ENCODE measurements at regions not wholly inside any gene's neighbourhood (a gene's known extent, or its start where the extent isn't known, plus 50 kb on each side); places are given as distances from the start of the nearest gene placed in this dataset.
"Not testable (repeated sequence)": the region's sequence is repeated elsewhere in the genome, so short reads cannot be mapped to it uniquely, and the experiment has no call there.

DNA sequence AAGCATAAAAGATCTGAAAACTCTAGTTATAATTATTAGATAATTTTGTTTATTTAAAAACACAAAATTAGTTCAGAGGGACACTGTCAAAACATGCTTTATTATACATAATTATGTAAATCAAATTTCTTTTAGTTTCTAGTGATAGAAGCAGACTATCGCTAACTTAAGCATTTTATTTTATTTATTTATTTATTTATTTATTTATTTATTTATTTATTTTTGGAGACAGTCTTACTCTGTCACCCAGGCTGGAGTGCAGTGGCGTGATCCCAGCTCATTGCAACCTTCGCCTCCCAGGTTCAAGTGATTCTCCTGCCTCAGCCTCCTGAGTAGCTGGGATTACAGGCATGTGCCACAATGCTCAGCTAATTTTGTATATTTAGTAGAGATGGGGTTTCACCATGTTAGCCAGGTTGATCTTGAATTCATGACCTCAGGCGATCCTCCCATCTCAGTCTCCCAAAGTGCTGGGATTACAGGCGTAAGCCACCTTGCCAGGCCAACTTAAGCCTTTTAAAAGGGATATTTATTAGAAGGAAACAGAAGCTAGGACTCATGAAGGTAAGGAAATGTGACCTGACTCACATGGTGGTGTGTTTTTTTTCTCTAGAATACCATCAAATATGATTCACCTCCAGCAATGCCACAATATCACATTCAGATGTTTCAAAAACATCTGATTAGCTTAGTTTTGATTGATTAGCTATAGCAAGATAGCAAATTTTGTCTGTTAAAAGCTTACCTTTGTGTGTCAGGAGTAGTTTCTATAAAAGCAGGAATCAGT lies 1357.4 kb upstream of the ADGRL4 start:
- no peaks in the 10 kb centered on the region for H3K4me1 ChIP-seq (ENCODE audit: insufficient read depth, low read length)
- H3K9ac ChIP-seq (ENCODE audit: low read length), result no peak overlapping the region
- no peaks in the 10 kb centered on the region for H3K36me3 ChIP-seq (ENCODE audit: insufficient read depth, low read length)
- no peaks in the 10 kb centered on the region for H3K9me3 ChIP-seq (ENCODE audit: low read length)
- H3K27ac ChIP-seq (ENCODE audit: low read depth, low read length), result no peak overlapping the region
- no peak overlapping the region for H3K4me3 ChIP-seq (ENCODE audit: low read depth in 1 of 2, low read length in 2 of 2)
- no peaks in the 10 kb centered on the region for H3K27me3 ChIP-seq (ENCODE audit: control insufficient read depth in 1 of 2, insufficient read depth in 2 of 2, low read length in 2 of 2)

GRCh38 chr1:80359666-80360065 lies 1353.1 kb upstream of the ADGRL4 start:
- no peaks in the 10 kb centered on the region for H3K36me3 ChIP-seq (ENCODE audit: insufficient read depth, low read length)
- H3K4me1 ChIP-seq (ENCODE audit: insufficient read depth, low read length), result no peaks in the 10 kb centered on the region
- no peak overlapping the region for H3K4me3 ChIP-seq (ENCODE audit: low read depth in 1 of 2, low read length in 2 of 2)
- no peak overlapping the region for H3K27ac ChIP-seq (ENCODE audit: low read depth, low read length)
- no peak overlapping the region for H3K9ac ChIP-seq (ENCODE audit: low read length)
- no peaks in the 10 kb centered on the region for H3K27me3 ChIP-seq (ENCODE audit: control insufficient read depth in 1 of 2, insufficient read depth in 2 of 2, low read length in 2 of 2)
- no peaks in the 10 kb centered on the region for H3K9me3 ChIP-seq (ENCODE audit: low read length)

- Histone ChIP-seq H3K36me3 (ENCODE audit: insufficient read depth, low read length) (no peaks in the 10 kb centered on the region), H3K9me3 (ENCODE audit: low read length) (no peaks in the 10 kb centered on the region), H3K4me3 (ENCODE audit: low read depth in 1 of 2, low read length in 2 of 2) (no peak overlapping the region), H3K9ac (ENCODE audit: low read length) (no peak overlapping the region), H3K27me3 (ENCODE audit: control insufficient read depth in 1 of 2, insufficient read depth in 2 of 2, low read length in 2 of 2) (no peaks in the 10 kb centered on the region), H3K27ac (ENCODE audit: low read depth, low read length) (no peak overlapping the region), H3K4me1 (ENCODE audit: insufficient read depth, low read length) (no peaks in the 10 kb centered on the region)
These were observed 1342.7 kb upstream of the ADGRL4 start for GRCh38 chr1:80349218-80349617.

DNA sequence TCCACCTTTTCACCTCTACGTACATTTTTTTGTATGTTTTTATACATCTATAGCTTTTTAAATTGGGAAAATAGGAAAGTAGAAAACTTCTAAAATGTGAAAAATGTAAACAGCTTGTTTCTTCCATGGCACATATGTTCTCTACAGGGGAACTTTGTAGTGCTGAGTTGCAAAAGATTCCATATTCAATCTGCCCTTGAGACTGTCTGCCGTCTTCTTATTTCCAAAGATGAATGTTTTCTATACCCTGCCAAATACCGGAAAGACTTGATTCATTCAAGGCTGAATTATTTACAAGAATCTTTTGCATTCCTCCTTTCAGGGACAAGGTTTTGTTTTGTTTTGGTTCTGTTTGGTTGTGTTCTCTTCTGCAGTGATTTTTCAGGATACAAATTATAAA lies 1334.5 kb upstream of the ADGRL4 start:
- no peaks in the 10 kb centered on the region for H3K36me3 ChIP-seq (ENCODE audit: insufficient read depth, low read length)
- H3K9ac ChIP-seq (ENCODE audit: low read length), result no peak overlapping the region
- H3K4me3 ChIP-seq (ENCODE audit: low read depth in 1 of 2, low read length in 2 of 2), result no peak overlapping the region
- H3K27ac ChIP-seq (ENCODE audit: low read depth, low read length), result no peak overlapping the region
- no peaks in the 10 kb centered on the region for H3K9me3 ChIP-seq (ENCODE audit: low read length)
- no peaks in the 10 kb centered on the region for H3K4me1 ChIP-seq (ENCODE audit: insufficient read depth, low read length)
- H3K27me3 ChIP-seq (ENCODE audit: control insufficient read depth in 1 of 2, insufficient read depth in 2 of 2, low read length in 2 of 2), result no peaks in the 10 kb centered on the region

DNA sequence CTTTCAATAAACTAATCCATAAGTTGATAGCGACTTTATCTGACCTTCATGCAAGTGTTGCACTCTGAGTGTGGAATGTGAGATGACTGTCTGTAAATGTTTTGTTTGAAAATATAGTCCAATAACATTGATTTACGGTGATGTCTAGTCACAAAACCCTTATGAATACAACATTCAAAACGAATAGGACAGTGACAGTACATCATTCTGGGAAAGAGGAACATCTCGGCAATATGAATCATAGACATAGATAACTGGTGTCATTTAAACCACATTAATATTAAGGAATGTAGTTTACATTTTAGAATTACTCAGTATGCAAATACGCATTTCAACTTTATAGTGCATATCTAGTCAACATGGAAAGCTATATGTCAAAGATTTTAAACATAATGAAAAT lies 1311.6 kb upstream of the ADGRL4 start:
- no peak overlapping the region for H3K4me3 ChIP-seq (ENCODE audit: low read depth in 1 of 2, low read length in 2 of 2)
- no peak overlapping the region for H3K27ac ChIP-seq (ENCODE audit: low read depth, low read length)
- H3K9me3 ChIP-seq (ENCODE audit: low read length), result no peaks in the 10 kb centered on the region
- H3K4me1 ChIP-seq (ENCODE audit: insufficient read depth, low read length), result no peaks in the 10 kb centered on the region
- H3K36me3 ChIP-seq (ENCODE audit: insufficient read depth, low read length), result no peaks in the 10 kb centered on the region
- no peak overlapping the region for H3K9ac ChIP-seq (ENCODE audit: low read length)
- H3K27me3 ChIP-seq (ENCODE audit: control insufficient read depth in 1 of 2, insufficient read depth in 2 of 2, low read length in 2 of 2), result no peaks in the 10 kb centered on the region

DNA sequence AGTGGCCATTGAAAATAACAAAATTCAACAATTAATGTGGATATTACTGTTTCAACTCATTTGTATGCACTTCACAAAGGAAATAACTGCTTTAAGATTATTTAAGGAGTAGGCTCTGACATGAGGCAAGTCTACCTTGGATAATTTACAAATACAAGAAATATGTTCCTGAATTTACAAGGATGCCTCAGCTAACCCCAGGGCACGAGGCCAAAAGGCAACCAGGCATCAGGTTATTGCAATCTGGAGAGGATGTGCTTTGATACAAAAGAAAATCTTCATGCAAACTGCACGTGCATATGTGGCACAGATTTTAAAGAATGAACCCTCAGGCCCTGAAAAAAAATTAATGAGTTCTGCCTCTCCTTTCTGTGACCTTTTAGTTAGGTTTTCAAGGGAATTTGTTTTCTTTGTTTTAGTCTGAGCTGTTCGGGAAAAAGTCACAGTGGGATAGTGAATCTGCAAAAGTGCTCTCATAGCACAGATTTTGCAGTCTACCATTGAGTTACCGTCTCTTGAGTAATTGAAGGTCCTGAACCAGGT lies 1304.2 kb upstream of the ADGRL4 start:
- no peaks in the 10 kb centered on the region for H3K36me3 ChIP-seq (ENCODE audit: insufficient read depth, low read length)
- no peak overlapping the region for H3K4me3 ChIP-seq (ENCODE audit: low read depth in 1 of 2, low read length in 2 of 2)
- H3K9ac ChIP-seq (ENCODE audit: low read length), result no peak overlapping the region
- H3K9me3 ChIP-seq (ENCODE audit: low read length), result no peaks in the 10 kb centered on the region
- no peaks in the 10 kb centered on the region for H3K4me1 ChIP-seq (ENCODE audit: insufficient read depth, low read length)
- no peaks in the 10 kb centered on the region for H3K27me3 ChIP-seq (ENCODE audit: control insufficient read depth in 1 of 2, insufficient read depth in 2 of 2, low read length in 2 of 2)
- H3K27ac ChIP-seq (ENCODE audit: low read depth, low read length), result no peak overlapping the region

DNA sequence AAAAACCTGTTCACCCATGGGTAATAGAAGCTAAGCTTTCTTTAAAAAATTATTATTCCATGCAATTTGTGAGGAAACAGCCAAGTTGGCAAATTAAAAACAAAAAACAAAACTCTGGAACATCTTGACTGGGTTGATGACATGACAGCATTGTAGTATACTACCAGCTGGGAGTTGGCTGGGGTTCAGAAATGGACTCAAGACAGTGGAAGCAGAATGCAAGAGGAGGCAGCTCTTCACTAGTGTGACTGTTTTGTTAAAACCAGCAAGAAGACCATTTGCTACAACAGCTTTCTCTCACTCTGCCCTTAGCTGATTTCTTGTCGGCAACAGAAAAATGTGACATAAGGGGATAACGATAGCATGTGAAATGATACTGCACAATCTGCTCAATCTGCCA lies 1298.9 kb upstream of the ADGRL4 start:
- no peaks in the 10 kb centered on the region for H3K36me3 ChIP-seq (ENCODE audit: insufficient read depth, low read length)
- no peaks in the 10 kb centered on the region for H3K4me1 ChIP-seq (ENCODE audit: insufficient read depth, low read length)
- no peak overlapping the region for H3K9ac ChIP-seq (ENCODE audit: low read length)
- H3K4me3 ChIP-seq (ENCODE audit: low read depth in 1 of 2, low read length in 2 of 2), result no peak overlapping the region
- H3K27me3 ChIP-seq (ENCODE audit: control insufficient read depth in 1 of 2, insufficient read depth in 2 of 2, low read length in 2 of 2), result no peaks in the 10 kb centered on the region
- H3K27ac ChIP-seq (ENCODE audit: low read depth, low read length), result no peak overlapping the region
- no peaks in the 10 kb centered on the region for H3K9me3 ChIP-seq (ENCODE audit: low read length)

GRCh38 chr1:80293818-80294217 lies 1287.3 kb upstream of the ADGRL4 start:
- no peak overlapping the region for H3K9ac ChIP-seq (ENCODE audit: low read length)
- H3K27ac ChIP-seq (ENCODE audit: low read depth, low read length), result no peak overlapping the region
- H3K9me3 ChIP-seq (ENCODE audit: low read length), result no peaks in the 10 kb centered on the region
- no peaks in the 10 kb centered on the region for H3K36me3 ChIP-seq (ENCODE audit: insufficient read depth, low read length)
- H3K4me1 ChIP-seq (ENCODE audit: insufficient read depth, low read length), result no peaks in the 10 kb centered on the region
- no peaks in the 10 kb centered on the region for H3K27me3 ChIP-seq (ENCODE audit: control insufficient read depth in 1 of 2, insufficient read depth in 2 of 2, low read length in 2 of 2)
- no peak overlapping the region for H3K4me3 ChIP-seq (ENCODE audit: low read depth in 1 of 2, low read length in 2 of 2)

DNA sequence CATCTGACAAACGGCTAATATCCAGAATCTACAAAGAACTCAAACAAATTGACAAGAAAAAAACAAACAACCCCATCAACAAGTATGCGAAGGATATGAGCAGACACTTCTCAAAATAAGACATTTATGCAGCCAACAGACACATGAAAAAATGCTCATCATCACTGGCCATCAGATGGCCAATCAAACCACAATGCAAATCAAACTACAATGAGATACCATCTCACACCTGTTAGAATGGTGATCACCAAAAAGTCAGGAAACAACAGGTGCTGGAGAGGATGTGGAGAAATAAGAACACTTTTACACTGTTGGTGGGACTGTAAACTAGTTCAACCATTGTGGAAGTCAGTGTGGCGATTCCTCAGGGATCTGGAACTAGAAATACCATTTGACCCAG lies 1282.2 kb upstream of the ADGRL4 start:
- H3K4me1 ChIP-seq (ENCODE audit: insufficient read depth, low read length); H3K9ac ChIP-seq (ENCODE audit: low read length); H3K9me3 ChIP-seq (ENCODE audit: low read length): not testable (repeated sequence)

GRCh38 chr1:80282536-80282935 lies 1276.0 kb upstream of the ADGRL4 start:
- no peak overlapping the region for H3K9ac ChIP-seq (ENCODE audit: low read length)
- H3K36me3 ChIP-seq (ENCODE audit: insufficient read depth, low read length), result no peaks in the 10 kb centered on the region
- no peaks in the 10 kb centered on the region for H3K27me3 ChIP-seq (ENCODE audit: control insufficient read depth in 1 of 2, insufficient read depth in 2 of 2, low read length in 2 of 2)
- no peak overlapping the region for H3K27ac ChIP-seq (ENCODE audit: low read depth, low read length)
- no peaks in the 10 kb centered on the region for H3K9me3 ChIP-seq (ENCODE audit: low read length)
- H3K4me3 ChIP-seq (ENCODE audit: low read depth in 1 of 2, low read length in 2 of 2), result no peak overlapping the region
- H3K4me1 ChIP-seq (ENCODE audit: insufficient read depth, low read length), result no peaks in the 10 kb centered on the region

More for the DNA sequence above, 1282.2 kb upstream of the ADGRL4 start:
- not testable (repeated sequence) for H3K36me3 ChIP-seq (ENCODE audit: insufficient read depth, low read length); H3K27ac ChIP-seq (ENCODE audit: low read depth, low read length); H3K4me3 ChIP-seq (ENCODE audit: low read depth in 1 of 2, low read length in 2 of 2); H3K27me3 ChIP-seq (ENCODE audit: control insufficient read depth in 1 of 2, insufficient read depth in 2 of 2, low read length in 2 of 2)

DNA sequence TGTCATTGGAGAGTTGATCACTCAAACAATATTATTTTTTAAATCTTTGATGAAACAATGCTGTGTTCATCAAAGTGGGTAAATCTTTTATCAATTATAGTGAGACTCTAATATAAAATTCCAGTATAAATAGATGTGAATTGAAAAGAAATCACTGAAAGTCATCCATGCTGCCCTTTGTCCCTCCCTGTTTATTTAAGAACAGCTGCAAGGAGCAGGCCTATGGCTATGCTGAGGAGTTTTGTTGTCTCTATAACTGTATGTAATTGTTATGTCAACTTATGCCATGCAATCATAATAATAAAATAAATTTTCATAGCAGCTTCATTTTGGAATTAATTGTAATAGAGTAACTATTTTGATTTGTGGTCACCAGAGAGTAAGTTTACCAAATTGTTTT lies 1272.4 kb upstream of the ADGRL4 start:
- no peaks in the 10 kb centered on the region for H3K36me3 ChIP-seq (ENCODE audit: insufficient read depth, low read length)
- no peaks in the 10 kb centered on the region for H3K27me3 ChIP-seq (ENCODE audit: control insufficient read depth in 1 of 2, insufficient read depth in 2 of 2, low read length in 2 of 2)
- H3K4me1 ChIP-seq (ENCODE audit: insufficient read depth, low read length), result no peaks in the 10 kb centered on the region
- no peak overlapping the region for H3K9ac ChIP-seq (ENCODE audit: low read length)
- H3K27ac ChIP-seq (ENCODE audit: low read depth, low read length), result no peak overlapping the region
- H3K9me3 ChIP-seq (ENCODE audit: low read length), result no peaks in the 10 kb centered on the region
- H3K4me3 ChIP-seq (ENCODE audit: low read depth in 1 of 2, low read length in 2 of 2), result no peak overlapping the region

DNA sequence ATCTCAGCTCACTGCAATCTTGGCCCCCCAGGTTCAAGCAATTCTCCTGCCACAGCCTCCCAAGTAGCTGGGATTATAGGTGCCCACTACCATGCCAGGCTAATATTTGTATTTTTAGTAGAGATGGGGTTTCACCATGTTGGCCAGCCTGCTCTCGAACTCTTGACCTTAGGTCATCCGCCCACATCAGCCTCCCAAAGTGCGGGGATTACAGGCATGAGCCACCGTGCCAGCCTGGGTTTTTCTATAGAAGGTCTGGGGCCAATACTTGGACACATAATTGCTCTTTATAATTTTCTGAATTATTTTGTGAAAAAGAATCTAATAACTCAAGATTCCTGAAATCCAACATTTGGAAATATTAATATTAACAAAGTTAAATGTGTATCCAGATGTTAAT lies 1267.7 kb upstream of the ADGRL4 start:
- H3K27ac ChIP-seq (ENCODE audit: low read depth, low read length), result no peak overlapping the region
- H3K4me1 ChIP-seq (ENCODE audit: insufficient read depth, low read length), result no peaks in the 10 kb centered on the region
- H3K4me3 ChIP-seq (ENCODE audit: low read depth in 1 of 2, low read length in 2 of 2), result no peak overlapping the region
- H3K9me3 ChIP-seq (ENCODE audit: low read length), result no peaks in the 10 kb centered on the region
- no peaks in the 10 kb centered on the region for H3K36me3 ChIP-seq (ENCODE audit: insufficient read depth, low read length)
- H3K9ac ChIP-seq (ENCODE audit: low read length), result no peak overlapping the region
- H3K27me3 ChIP-seq (ENCODE audit: control insufficient read depth in 1 of 2, insufficient read depth in 2 of 2, low read length in 2 of 2), result no peaks in the 10 kb centered on the region
